WTC11 (cell line): ENCODE measurements at regions not wholly inside any gene's neighbourhood (a gene's known extent, or its start where the extent isn't known, plus 50 kb on each side); places are given as distances from the start of the nearest gene placed in this dataset.

ENCODE experiments used
- ATAC-seq: fragments of 200-7000 bp; cut with Tn5 transposase; 2 replicates; pipeline ENCODE4 v1.10.0; 2021; ENCODE audit warnings: mild to moderate bottlenecking, moderate library complexity
- CTCF ChIA-PET: fragments of 300-600 bp; sonication (Branson Sonifier 250); formaldehyde crosslinking; loops from one replicate; lab custom pipeline; 2021; ENCODE audit warnings: antibody characterized with exemption; lab: Charles Lee
- POLR2A ChIA-PET: fragments of 350-600 bp; sonication (Branson Sonifier 250); formaldehyde crosslinking; loops from one replicate; lab custom pipeline; 2021; ENCODE audit warnings: antibody characterized with exemption; lab: Charles Lee
- DNase-seq: peaks from one replicate; pipeline ENCODE4 v3.0.0; 2021; ENCODE audit warnings: low spot score
- H3K27ac Mint-ChIP-seq: 2 replicates; pipeline ENCODE4 v1.8.0; 2021; ENCODE audit warnings: mixed read lengths
- H3K27me3 Mint-ChIP-seq: 2 replicates; pipeline ENCODE4 v1.8.0; 2021; ENCODE audit warnings: low read depth, mild to moderate bottlenecking, moderate library complexity, mixed read lengths
- H3K36me3 Mint-ChIP-seq: 2 replicates; pipeline ENCODE4 v1.8.0; 2021; ENCODE audit warnings: mixed read lengths
- H3K4me1 Mint-ChIP-seq: 2 replicates; pipeline ENCODE4 v1.8.0; 2022; ENCODE audit warnings: mixed read lengths
- H3K4me3 Mint-ChIP-seq: 2 replicates; pipeline ENCODE4 v1.8.0; 2021; ENCODE audit warnings: mild to moderate bottlenecking, moderate library complexity, mixed read lengths
- H3K9me3 Mint-ChIP-seq: 2 replicates; pipeline ENCODE4 v1.8.0; 2021; ENCODE audit warnings: mixed read lengths
- ATF2 ChIP-seq: sonication (generic); formaldehyde crosslinking; IDR thresholded peaks from 2 replicates; pipeline ENCODE4 v1.8.1; 2022; ENCODE audit warnings: low read depth, missing genetic modification reagents, borderline replicate concordance
- ATF3 ChIP-seq: sonication (generic); formaldehyde crosslinking; conservative IDR thresholded peaks from 2 replicates; pipeline ENCODE4 v1.8.1; 2022; ENCODE audit warnings: mild to moderate bottlenecking, missing genetic modification reagents
- CREM ChIP-seq: sonication (generic); formaldehyde crosslinking; IDR thresholded peaks from 2 replicates; pipeline ENCODE4 v1.8.1; 2022; ENCODE audit warnings: mild to moderate bottlenecking, missing genetic modification reagents, moderate library complexity
- E2F1 ChIP-seq: sonication (generic); formaldehyde crosslinking; IDR thresholded peaks from 2 replicates; pipeline ENCODE4 v1.8.0; 2022; ENCODE audit warnings: mild to moderate bottlenecking, missing genetic modification reagents
- E2F4 ChIP-seq: sonication (generic); formaldehyde crosslinking; IDR thresholded peaks from 2 replicates; pipeline ENCODE4 v1.8.1; 2022; ENCODE audit warnings: low read depth, mild to moderate bottlenecking, moderate library complexity, missing genetic modification reagents, borderline replicate concordance
- E2F5 ChIP-seq: sonication (generic); formaldehyde crosslinking; IDR thresholded peaks from 2 replicates; pipeline ENCODE4 v1.8.1; 2022; ENCODE audit warnings: mild to moderate bottlenecking, moderate library complexity, missing genetic modification reagents
- EMX1 ChIP-seq: fragments of 250-450 bp; sonication (Bioruptor Pico); IDR thresholded peaks from 2 replicates; pipeline ENCODE4 v1.8.0; 2021; ENCODE audit warnings: mild to moderate bottlenecking
- ESRRA ChIP-seq: sonication (generic); formaldehyde crosslinking; IDR thresholded peaks from 2 replicates; pipeline ENCODE4 v1.8.1; 2022; ENCODE audit warnings: mild to moderate bottlenecking, missing genetic modification reagents, borderline replicate concordance
- FOXJ3 ChIP-seq: sonication (generic); formaldehyde crosslinking; IDR thresholded peaks from 2 replicates; pipeline ENCODE4 v1.9.0; 2021; ENCODE audit warnings: missing genetic modification reagents, mild to moderate bottlenecking, borderline replicate concordance
- FOXK1 ChIP-seq: sonication (generic); formaldehyde crosslinking; IDR thresholded peaks from 2 replicates; pipeline ENCODE4 v1.8.0; 2022; ENCODE audit warnings: mild to moderate bottlenecking, moderate library complexity, missing genetic modification reagents
- FOXP1 ChIP-seq: sonication (generic); formaldehyde crosslinking; IDR thresholded peaks from 2 replicates; pipeline ENCODE4 v1.8.0; 2022; ENCODE audit warnings: missing genetic modification reagents, mild to moderate bottlenecking, moderate library complexity, borderline replicate concordance
- GRHL2 ChIP-seq: fragments of 250-450 bp; sonication (Bioruptor Pico); IDR thresholded peaks from 2 replicates; pipeline ENCODE4 v1.8.0; 2022; ENCODE audit warnings: mild to moderate bottlenecking, moderate library complexity; ENCODE audit not compliant: insufficient replicate concordance, severe bottlenecking
- IRF1 ChIP-seq: sonication (generic); formaldehyde crosslinking; IDR thresholded peaks from 2 replicates; pipeline ENCODE4 v1.8.0; 2023; ENCODE audit warnings: missing genetic modification reagents
- MLX ChIP-seq: sonication (generic); formaldehyde crosslinking; IDR thresholded peaks from 2 replicates; pipeline ENCODE4 v1.8.1; 2023; ENCODE audit warnings: mild to moderate bottlenecking, missing genetic modification reagents, moderate library complexity
- SMAD3 ChIP-seq: sonication (generic); formaldehyde crosslinking; IDR thresholded peaks from 2 replicates; pipeline ENCODE4 v1.8.0; 2022; ENCODE audit warnings: missing genetic modification reagents, mild to moderate bottlenecking, borderline replicate concordance
- TEAD1 ChIP-seq: sonication (generic); formaldehyde crosslinking; IDR thresholded peaks from 2 replicates; pipeline ENCODE4 v1.8.0; 2022; ENCODE audit warnings: mild to moderate bottlenecking, missing genetic modification reagents
- ZBTB43 ChIP-seq: sonication (generic); formaldehyde crosslinking; IDR thresholded peaks from 2 replicates; pipeline ENCODE4 v1.8.1; 2023; ENCODE audit warnings: mild to moderate bottlenecking, missing genetic modification reagents
- ZMAT4 ChIP-seq: fragments of 250-450 bp; sonication (Bioruptor Pico); IDR thresholded peaks from 2 replicates; pipeline ENCODE4 v1.9.0; 2021; ENCODE audit warnings: mild to moderate bottlenecking
- ZNF121 ChIP-seq: sonication (generic); formaldehyde crosslinking; IDR thresholded peaks from 2 replicates; pipeline ENCODE4 v1.8.0; 2023; ENCODE audit warnings: missing genetic modification reagents
- ZNF317 ChIP-seq: sonication (generic); formaldehyde crosslinking; IDR thresholded peaks from 2 replicates; pipeline ENCODE4 v1.8.1; 2023; ENCODE audit warnings: low read depth, mild to moderate bottlenecking, moderate library complexity, missing genetic modification reagents, borderline replicate concordance
- ZNF396 ChIP-seq: fragments of 250-450 bp; sonication (Bioruptor Pico); IDR thresholded peaks from 2 replicates; pipeline ENCODE4 v1.8.0; 2021; ENCODE audit warnings: mild to moderate bottlenecking, moderate library complexity, borderline replicate concordance

GRCh38 chr10:110361800-110362456, 57.2 kb upstream of the SMNDC1 start:
- H3K4me1 Mint-ChIP-seq: peaks cover 34% of the 10 kb centered on the region
- ChIA-PET POLR2A (interaction anchor here (0.6 kb wide), 1 partner anchor 41 kb away, joined by 3 read pairs; no protein-coding TSS in a partner anchor), CTCF (interaction anchor here (1.4 kb wide), 2 partner anchors 9 to 14 kb away, joined by 4 read pairs; no protein-coding TSS in a partner anchor)
- no peaks in the 10 kb centered on the region for H3K9me3 Mint-ChIP-seq
- H3K4me3 Mint-ChIP-seq: no peak overlapping the region
- ATAC-seq (no peak), DNase-seq (no peak)
- no peaks in the 10 kb centered on the region for H3K36me3 Mint-ChIP-seq
- TF ChIP-seq IRF1 (CRISPR knock-in tag) (no peak), EMX1 (CRISPR knock-in tag) (no peak), SMAD3 (no peak), FOXP1 (no peak), E2F1 (no peak), ATF3 (CRISPR knock-in tag) (no peak), ATF2 (CRISPR knock-in tag) (no peak), MLX (CRISPR knock-in tag) (no peak), ZNF121 (CRISPR knock-in tag) (no peak), CREM (CRISPR knock-in tag) (no peak), ZBTB43 (CRISPR knock-in tag) (no peak), FOXJ3 (CRISPR knock-in tag) (no peak)
- H3K27ac Mint-ChIP-seq: no peak overlapping the region
- no peaks in the 10 kb centered on the region; the same call in 1 of the 2 replicates for H3K27me3 Mint-ChIP-seq

GRCh38 chr10:110363572-110364411, 59.1 kb upstream of the SMNDC1 start:
- Mint-ChIP-seq H3K27ac (no peak overlapping the region), H3K4me1 (peaks cover 23% of the 10 kb centered on the region), H3K4me3 (no peak overlapping the region), H3K9me3 (no peaks in the 10 kb centered on the region), H3K27me3 (no peaks in the 10 kb centered on the region; the same call in 1 of the 2 replicates), H3K36me3 (no peaks in the 10 kb centered on the region)
- ChIA-PET CTCF (interaction anchor here (4.1 kb wide), 1 partner anchor 9 kb away, joined by 22 read pairs; no protein-coding TSS in a partner anchor), POLR2A (interaction anchor here (0.5 to 0.6 kb wide), 2 partner anchors 153 to 232 kb away, joined by 4 to 6 read pairs; no protein-coding TSS in a partner anchor)
- DNase-seq (no peak), ATAC-seq (no peak)
- TF ChIP-seq E2F5 (CRISPR knock-in tag) (no peak), FOXK1 (CRISPR knock-in tag) (no peak), GRHL2 (CRISPR knock-in tag) (no peak), E2F4 (CRISPR knock-in tag) (no peak), ZMAT4 (CRISPR knock-in tag) (no peak), IRF1 (CRISPR knock-in tag) (no peak), ZNF121 (CRISPR knock-in tag) (no peak), ZNF317 (CRISPR knock-in tag) (no peak), ESRRA (CRISPR knock-in tag) (no peak), TEAD1 (CRISPR knock-in tag) (no peak), ZNF396 (CRISPR knock-in tag) (no peak)
